Testis (tissue), 2 donors: ENCODE measurements at regions not wholly inside any gene's neighbourhood (a gene's known extent, or its start where the extent isn't known, plus 50 kb on each side); places are given as distances from the start of the nearest gene placed in this dataset.

Source experiments
- POLR2A ChIP-seq: fragments of 450-650 bp; IDR thresholded peaks from one replicate; pipeline ENCODE4 v1.6.1; 2017; ENCODE audit warnings: antibody characterized with exemption, mild to moderate bottlenecking, moderate library complexity
- TF ChIP-seq, protein P1 (sequence below), 3 experiments: fragments of 450-650 bp in 2 of 3; fragments of 200-600 bp in 1 of 3; sonication (generic) in 1 of 3; IDR thresholded peaks; one replicate each; pipeline ENCODE4 v1.5.1; 2016 to 2019; ENCODE audit warnings: antibody characterized with exemption in 3 of 3, mild to moderate bottlenecking in 2 of 3, moderate library complexity in 1 of 3

DNA sequence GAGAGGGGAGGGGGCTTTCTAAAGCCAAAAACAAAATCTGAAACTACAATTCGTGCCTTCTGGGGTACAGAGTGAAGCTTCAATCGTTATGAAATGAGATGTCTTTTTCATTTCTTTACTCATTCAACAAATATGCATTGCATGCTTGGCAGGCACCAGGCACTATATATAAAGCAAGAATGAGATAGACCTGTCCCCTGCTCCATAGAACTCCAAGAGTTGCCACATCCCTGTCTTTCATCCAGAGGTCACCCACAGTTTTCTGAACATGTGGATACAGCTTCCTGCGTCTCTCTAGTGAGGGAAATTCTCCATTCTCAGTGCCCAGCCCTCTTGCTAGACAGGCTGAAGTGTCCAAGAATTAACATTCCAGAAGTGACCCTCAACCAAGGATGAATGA, 343.2 kb upstream of the MAF start:
- TF ChIP-seq, protein P1, sequence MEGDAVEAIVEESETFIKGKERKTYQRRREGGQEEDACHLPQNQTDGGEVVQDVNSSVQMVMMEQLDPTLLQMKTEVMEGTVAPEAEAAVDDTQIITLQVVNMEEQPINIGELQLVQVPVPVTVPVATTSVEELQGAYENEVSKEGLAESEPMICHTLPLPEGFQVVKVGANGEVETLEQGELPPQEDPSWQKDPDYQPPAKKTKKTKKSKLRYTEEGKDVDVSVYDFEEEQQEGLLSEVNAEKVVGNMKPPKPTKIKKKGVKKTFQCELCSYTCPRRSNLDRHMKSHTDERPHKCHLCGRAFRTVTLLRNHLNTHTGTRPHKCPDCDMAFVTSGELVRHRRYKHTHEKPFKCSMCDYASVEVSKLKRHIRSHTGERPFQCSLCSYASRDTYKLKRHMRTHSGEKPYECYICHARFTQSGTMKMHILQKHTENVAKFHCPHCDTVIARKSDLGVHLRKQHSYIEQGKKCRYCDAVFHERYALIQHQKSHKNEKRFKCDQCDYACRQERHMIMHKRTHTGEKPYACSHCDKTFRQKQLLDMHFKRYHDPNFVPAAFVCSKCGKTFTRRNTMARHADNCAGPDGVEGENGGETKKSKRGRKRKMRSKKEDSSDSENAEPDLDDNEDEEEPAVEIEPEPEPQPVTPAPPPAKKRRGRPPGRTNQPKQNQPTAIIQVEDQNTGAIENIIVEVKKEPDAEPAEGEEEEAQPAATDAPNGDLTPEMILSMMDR (IDR thresholded peaks at IDR 0.05) = no peak
- no peak for TF ChIP-seq POLR2A
